ENCODE measurements at regions not wholly inside any gene's neighbourhood (a gene's known extent, or its start where the extent isn't known, plus 50 kb on each side); places are given as distances from the start of the nearest gene placed in this dataset.

DNA sequence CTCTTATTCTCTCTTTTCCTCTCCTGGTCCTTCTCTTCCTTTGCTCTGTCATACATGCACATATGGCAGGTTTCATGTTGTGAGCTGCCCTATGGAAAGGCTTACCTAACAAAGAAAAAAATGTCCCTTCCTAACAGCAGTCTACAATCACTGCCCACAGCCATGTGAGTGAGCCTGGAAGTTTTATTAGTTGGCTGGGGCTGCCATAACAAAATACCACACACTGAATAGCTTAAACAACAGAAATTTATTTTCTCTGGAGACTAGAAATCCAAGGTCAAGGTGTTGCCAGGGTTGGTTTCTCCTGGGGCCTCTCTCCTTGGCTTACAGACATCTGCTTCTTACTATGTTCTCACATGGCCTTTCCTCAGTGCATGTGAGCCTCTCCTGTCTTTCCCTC is 142.1 kb downstream of the TRIB2 start:
- Histone ChIP-seq H3K4me3 (ENCODE audit: control insufficient read depth in 2 of 3, extremely low read depth in 1 of 3, insufficient read depth in 2 of 3, low read depth in 1 of 3, low read length in 3 of 3) (no peak overlapping the region), H3K36me3 (ENCODE audit: control insufficient read depth in 2 of 2, extremely low read depth in 1 of 2, insufficient read depth in 2 of 2, low read length in 2 of 2) (no peaks in the 10 kb centered on the region), H3K4me1 (ENCODE audit: control insufficient read depth, extremely low read depth, insufficient read depth, low read length) (peaks cover 31% of the 10 kb centered on the region), H3K27me3 (ENCODE audit: control insufficient read depth, extremely low read depth, insufficient read depth, low read length) (no peaks in the 10 kb centered on the region), H3K79me2 (ENCODE audit: control insufficient read depth, insufficient read depth, low read length) (no peaks in the 10 kb centered on the region), H3K4me2 (ENCODE audit: control insufficient read depth, extremely low read depth, insufficient read depth, low read depth, low read length) (no peak overlapping the region), H3K27ac (ENCODE audit: control insufficient read depth, insufficient read depth, low read length) (no peak overlapping the region), H4K20me1 (ENCODE audit: control insufficient read depth, extremely low read depth, insufficient read depth, low read length) (no peaks in the 10 kb centered on the region), H3K9ac (ENCODE audit: control insufficient read depth, extremely low read depth, insufficient read depth, low read length) (no peak overlapping the region), H3K9me1 (ENCODE audit: control insufficient read depth, extremely low read depth, insufficient read depth, low read length) (no peaks in the 10 kb centered on the region), H3K9me3 (ENCODE audit: control insufficient read depth, low read depth, low read length) (no peaks in the 10 kb centered on the region), H2AFZ (ENCODE audit: control insufficient read depth, low read length) (no peak overlapping the region)
- TF ChIP-seq, protein P1, sequence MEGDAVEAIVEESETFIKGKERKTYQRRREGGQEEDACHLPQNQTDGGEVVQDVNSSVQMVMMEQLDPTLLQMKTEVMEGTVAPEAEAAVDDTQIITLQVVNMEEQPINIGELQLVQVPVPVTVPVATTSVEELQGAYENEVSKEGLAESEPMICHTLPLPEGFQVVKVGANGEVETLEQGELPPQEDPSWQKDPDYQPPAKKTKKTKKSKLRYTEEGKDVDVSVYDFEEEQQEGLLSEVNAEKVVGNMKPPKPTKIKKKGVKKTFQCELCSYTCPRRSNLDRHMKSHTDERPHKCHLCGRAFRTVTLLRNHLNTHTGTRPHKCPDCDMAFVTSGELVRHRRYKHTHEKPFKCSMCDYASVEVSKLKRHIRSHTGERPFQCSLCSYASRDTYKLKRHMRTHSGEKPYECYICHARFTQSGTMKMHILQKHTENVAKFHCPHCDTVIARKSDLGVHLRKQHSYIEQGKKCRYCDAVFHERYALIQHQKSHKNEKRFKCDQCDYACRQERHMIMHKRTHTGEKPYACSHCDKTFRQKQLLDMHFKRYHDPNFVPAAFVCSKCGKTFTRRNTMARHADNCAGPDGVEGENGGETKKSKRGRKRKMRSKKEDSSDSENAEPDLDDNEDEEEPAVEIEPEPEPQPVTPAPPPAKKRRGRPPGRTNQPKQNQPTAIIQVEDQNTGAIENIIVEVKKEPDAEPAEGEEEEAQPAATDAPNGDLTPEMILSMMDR (optimal IDR thresholded peaks at IDR 0.05 in 1 of 3, IDR thresholded peaks at IDR 0.05 in 1 of 3, conservative IDR thresholded peaks at IDR 0.05 in 1 of 3; ENCODE audit: extremely low read depth in 1 of 3, insufficient read depth in 2 of 3, low read length in 3 of 3) = no peak
- TF ChIP-seq EZH2 (IDR thresholded peaks at IDR 0.05; ENCODE audit: low read length) = no peak
- DNase-seq (ENCODE audit: low read depth, low spot score) = no peak
- FAIRE-seq = no peak
- dilution Hi-C loops (cut with MboI; ENCODE audit: extremely low pct_ligation_motif_present, low sequenced_read_pairs) = no loop called here

DNA sequence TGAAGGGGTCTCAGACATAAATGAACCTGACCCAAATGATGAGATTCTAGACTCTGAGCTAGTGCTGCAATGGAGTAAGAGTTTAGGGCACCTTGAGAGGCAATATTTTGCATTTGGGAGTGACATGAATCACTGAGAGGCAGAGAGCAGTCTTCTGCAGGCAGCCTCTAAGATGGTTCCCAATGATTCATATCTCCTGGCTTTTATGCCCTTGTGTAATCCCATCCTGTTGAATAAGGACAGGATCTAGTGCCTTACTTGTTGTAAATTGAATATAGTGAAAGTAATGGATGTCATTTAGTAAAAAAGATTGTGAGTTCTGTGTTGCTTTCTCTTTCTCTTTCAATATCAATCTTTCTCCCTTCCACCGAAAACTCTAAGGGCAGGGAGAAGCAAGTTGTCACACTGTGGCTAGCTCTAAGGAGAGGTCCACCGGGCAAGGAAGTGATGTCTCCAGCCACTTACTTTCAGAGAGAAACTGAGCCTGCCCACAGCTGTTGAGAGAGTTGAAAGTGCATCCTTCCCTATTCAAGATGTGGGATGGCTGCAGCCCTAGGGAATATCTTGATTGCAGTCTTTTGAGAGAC is 144.7 kb downstream of the TRIB2 start:
- DNase-seq (ENCODE audit: low read depth, low spot score) (no peak), FAIRE-seq (peak; percentile 73)
- no peak overlapping the region for H3K9ac ChIP-seq (ENCODE audit: control insufficient read depth, extremely low read depth, insufficient read depth, low read length)
- H3K79me2 ChIP-seq (ENCODE audit: control insufficient read depth, insufficient read depth, low read length) = no peaks in the 10 kb centered on the region
- H3K27ac ChIP-seq (ENCODE audit: control insufficient read depth, insufficient read depth, low read length) = no peak overlapping the region
- no peaks in the 10 kb centered on the region for H3K27me3 ChIP-seq (ENCODE audit: control insufficient read depth, extremely low read depth, insufficient read depth, low read length)
- no peaks in the 10 kb centered on the region for H3K9me1 ChIP-seq (ENCODE audit: control insufficient read depth, extremely low read depth, insufficient read depth, low read length)
- no peaks in the 10 kb centered on the region for H3K36me3 ChIP-seq (ENCODE audit: control insufficient read depth in 2 of 2, extremely low read depth in 1 of 2, insufficient read depth in 2 of 2, low read length in 2 of 2)
- no peak for TF ChIP-seq EZH2 (IDR thresholded peaks at IDR 0.05; ENCODE audit: low read length)
- TF ChIP-seq, protein P1 (optimal IDR thresholded peaks at IDR 0.05 in 1 of 3, IDR thresholded peaks at IDR 0.05 in 1 of 3, conservative IDR thresholded peaks at IDR 0.05 in 1 of 3; ENCODE audit: extremely low read depth in 1 of 3, insufficient read depth in 2 of 3, low read length in 3 of 3) = no peak
- peak overlapping the region; percentile 64 for H2AFZ ChIP-seq (ENCODE audit: control insufficient read depth, low read length)
- peaks cover 23% of the 10 kb centered on the region for H3K4me1 ChIP-seq (ENCODE audit: control insufficient read depth, extremely low read depth, insufficient read depth, low read length)
- dilution Hi-C loops (cut with MboI; ENCODE audit: extremely low pct_ligation_motif_present, low sequenced_read_pairs) = no loop called here
- H3K4me3 ChIP-seq (ENCODE audit: control insufficient read depth in 2 of 3, extremely low read depth in 1 of 3, insufficient read depth in 2 of 3, low read depth in 1 of 3, low read length in 3 of 3) = no peak overlapping the region
- H3K4me2 ChIP-seq (ENCODE audit: control insufficient read depth, extremely low read depth, insufficient read depth, low read depth, low read length) = no peak overlapping the region
- no peaks in the 10 kb centered on the region for H3K9me3 ChIP-seq (ENCODE audit: control insufficient read depth, low read depth, low read length)
- H4K20me1 ChIP-seq (ENCODE audit: control insufficient read depth, extremely low read depth, insufficient read depth, low read length) = no peaks in the 10 kb centered on the region
